ENCODE measurements at regions not wholly inside any gene's neighbourhood (a gene's known extent, or its start where the extent isn't known, plus 50 kb on each side); places are given as distances from the start of the nearest gene placed in this dataset.

DNA sequence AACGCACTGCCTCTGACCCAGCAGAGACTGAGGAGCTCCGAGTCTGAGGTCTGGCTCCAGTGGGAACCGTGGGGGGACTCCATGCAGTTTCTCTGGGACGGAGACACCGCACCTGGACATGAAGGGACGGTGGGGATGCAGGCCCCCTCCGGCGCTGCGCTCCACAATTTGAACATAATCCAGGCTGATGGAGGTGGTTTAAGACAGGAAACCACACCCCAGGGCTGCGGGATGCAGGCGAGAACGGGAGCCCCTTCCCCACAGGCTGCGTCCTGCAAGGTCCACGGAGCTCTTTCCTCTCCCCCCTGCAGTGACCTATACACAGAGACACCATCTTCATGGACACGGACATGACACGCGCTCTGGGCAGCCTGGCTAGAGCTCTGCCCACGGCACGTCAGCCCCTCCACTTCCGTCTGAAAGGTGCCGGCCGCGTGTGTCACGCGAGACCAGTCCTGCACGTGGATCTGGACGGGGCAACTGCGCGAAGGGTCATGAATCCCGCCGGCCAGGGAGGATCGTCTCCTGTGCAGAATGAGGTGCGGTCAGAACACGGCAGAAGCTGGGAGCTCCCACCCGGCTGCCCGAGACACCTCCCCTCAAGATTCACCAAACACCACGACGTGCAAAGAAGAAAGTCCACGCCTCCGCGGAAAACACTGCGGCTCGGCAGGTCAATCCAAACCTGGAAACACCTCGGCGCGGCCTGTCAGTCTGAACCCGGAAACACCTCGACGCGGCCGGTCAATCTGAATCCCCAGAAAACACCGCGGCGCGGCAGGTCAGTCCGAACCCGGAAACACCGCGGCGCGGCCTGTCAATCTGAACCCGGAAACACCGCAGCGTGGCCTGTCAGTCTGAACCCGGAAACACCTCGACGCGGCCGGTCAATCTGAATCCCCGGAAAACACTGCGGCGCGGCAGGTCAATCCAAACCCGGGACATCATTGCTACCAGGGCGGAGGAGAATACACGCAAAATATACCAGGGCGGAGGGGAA is 212.4 kb downstream of the BRD1 start:
- Histone ChIP-seq H3K36me3 (ENCODE audit: insufficient read depth, low read length) (peaks cover 51% of the 10 kb centered on the region), H3K9ac (ENCODE audit: low read length) (no peak overlapping the region), H3K4me3 (ENCODE audit: low read length) (no peak overlapping the region), H3K27me3 (ENCODE audit: low read length) (no peaks in the 10 kb centered on the region), H3K4me1 (ENCODE audit: low read length) (no peaks in the 10 kb centered on the region), H2AFZ (ENCODE audit: low read length) (no peak overlapping the region), H3K9me3 (ENCODE audit: low read length) (no peaks in the 10 kb centered on the region; the same call in 1 of the 2 replicates), H3K9me2 (replicated peaks; ENCODE audit: insufficient read depth, low read length) (no peaks in the 10 kb centered on the region), H3K27ac (ENCODE audit: low read length) (no peak overlapping the region), H3K4me2 (ENCODE audit: low read depth, low read length, poor library complexity, severe bottlenecking) (no peak overlapping the region), H3K79me2 (ENCODE audit: low read length) (peaks cover 96% of the 10 kb centered on the region), H4K20me1 (ENCODE audit: insufficient read depth, low read depth, low read length) (peaks cover 7% of the 10 kb centered on the region; the same call in 1 of the 2 replicates)
- DNase-seq, result no peak

DNA sequence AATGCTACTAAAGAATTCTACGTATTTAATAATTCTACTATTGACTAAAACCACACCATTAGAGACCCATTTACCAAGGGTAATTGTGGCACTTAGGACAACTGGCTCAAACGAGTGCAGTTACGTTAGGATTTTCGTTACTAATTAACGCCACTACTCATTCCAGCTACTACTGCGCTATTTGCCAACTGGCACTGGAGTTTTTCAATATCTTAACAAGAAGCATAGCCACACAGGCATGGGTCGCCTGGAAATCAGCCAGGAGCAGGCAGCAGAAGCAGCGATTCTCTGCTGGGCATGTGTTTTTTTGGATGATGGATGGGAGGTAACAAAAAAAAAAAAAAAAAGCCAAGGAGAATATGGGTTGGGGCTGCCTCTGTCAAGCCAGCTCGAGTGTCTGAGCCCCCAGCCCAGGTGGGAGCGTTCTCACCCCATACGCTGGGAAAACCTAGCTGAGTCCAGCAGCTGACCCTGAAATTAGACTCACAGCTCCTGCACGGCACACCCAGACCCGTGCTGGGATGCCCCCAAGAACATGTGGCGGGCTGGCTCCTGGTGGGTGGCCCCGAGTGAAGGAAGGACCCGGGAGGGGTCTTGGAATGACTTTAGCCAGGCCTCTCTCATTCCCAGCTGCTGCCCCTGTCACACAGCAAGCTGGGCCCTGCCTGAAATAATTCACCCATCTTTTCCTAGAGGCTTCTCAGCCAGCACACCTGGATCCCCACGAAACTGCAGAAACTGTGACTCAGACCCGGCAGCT is 214.0 kb downstream of the BRD1 start:
- Histone ChIP-seq H2AFZ (ENCODE audit: low read length) (no peak overlapping the region), H3K36me3 (ENCODE audit: insufficient read depth, low read length) (peaks cover 57% of the 10 kb centered on the region), H3K27me3 (ENCODE audit: low read length) (no peaks in the 10 kb centered on the region), H3K4me1 (ENCODE audit: low read length) (no peaks in the 10 kb centered on the region), H3K4me2 (ENCODE audit: low read depth, low read length, poor library complexity, severe bottlenecking) (no peak overlapping the region), H3K9ac (ENCODE audit: low read length) (no peak overlapping the region), H3K4me3 (ENCODE audit: low read length) (no peak overlapping the region), H3K27ac (ENCODE audit: low read length) (no peak overlapping the region), H3K79me2 (ENCODE audit: low read length) (peaks cover 98% of the 10 kb centered on the region), H3K9me3 (ENCODE audit: low read length) (no peaks in the 10 kb centered on the region; the same call in 1 of the 2 replicates), H4K20me1 (ENCODE audit: insufficient read depth, low read depth, low read length) (no peaks in the 10 kb centered on the region; the same call in 1 of the 2 replicates), H3K9me2 (replicated peaks; ENCODE audit: insufficient read depth, low read length) (no peaks in the 10 kb centered on the region)
- no peak for DNase-seq

DNA sequence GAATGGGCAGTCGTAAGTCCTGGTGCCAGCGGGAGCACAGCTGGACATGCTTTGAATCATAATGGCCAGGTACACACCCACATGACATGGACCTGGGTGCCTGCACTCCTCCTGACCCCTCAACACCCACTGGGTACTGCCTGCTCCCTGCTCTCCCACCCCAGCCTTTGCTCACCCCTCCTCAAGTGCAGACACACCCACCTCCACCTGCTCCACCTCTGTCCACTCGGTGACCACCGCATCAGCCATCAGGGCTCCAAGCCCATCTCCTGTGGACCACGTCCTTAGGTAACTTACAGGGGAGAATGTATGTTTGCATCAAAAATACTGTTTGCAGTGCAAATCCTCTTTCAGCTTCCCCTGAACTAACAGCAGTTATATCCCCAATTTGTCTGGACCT is 214.6 kb downstream of the BRD1 start:
- H3K27ac ChIP-seq (ENCODE audit: low read length), result no peak overlapping the region
- H3K9me3 ChIP-seq (ENCODE audit: low read length), result no peaks in the 10 kb centered on the region; the same call in 1 of the 2 replicates
- no peaks in the 10 kb centered on the region for H3K27me3 ChIP-seq (ENCODE audit: low read length)
- H3K9ac ChIP-seq (ENCODE audit: low read length), result no peak overlapping the region
- peaks cover 55% of the 10 kb centered on the region for H3K36me3 ChIP-seq (ENCODE audit: insufficient read depth, low read length)
- no peak overlapping the region for H2AFZ ChIP-seq (ENCODE audit: low read length)
- DNase-seq, result no peak
- H3K79me2 ChIP-seq (ENCODE audit: low read length), result peaks cover 97% of the 10 kb centered on the region
- H4K20me1 ChIP-seq (ENCODE audit: insufficient read depth, low read depth, low read length), result no peaks in the 10 kb centered on the region; the same call in 1 of the 2 replicates
- no peak overlapping the region for H3K4me2 ChIP-seq (ENCODE audit: low read depth, low read length, poor library complexity, severe bottlenecking)
- H3K4me3 ChIP-seq (ENCODE audit: low read length), result no peak overlapping the region
- no peaks in the 10 kb centered on the region for H3K4me1 ChIP-seq (ENCODE audit: low read length)
- H3K9me2 ChIP-seq (replicated peaks; ENCODE audit: insufficient read depth, low read length), result no peaks in the 10 kb centered on the region

DNA sequence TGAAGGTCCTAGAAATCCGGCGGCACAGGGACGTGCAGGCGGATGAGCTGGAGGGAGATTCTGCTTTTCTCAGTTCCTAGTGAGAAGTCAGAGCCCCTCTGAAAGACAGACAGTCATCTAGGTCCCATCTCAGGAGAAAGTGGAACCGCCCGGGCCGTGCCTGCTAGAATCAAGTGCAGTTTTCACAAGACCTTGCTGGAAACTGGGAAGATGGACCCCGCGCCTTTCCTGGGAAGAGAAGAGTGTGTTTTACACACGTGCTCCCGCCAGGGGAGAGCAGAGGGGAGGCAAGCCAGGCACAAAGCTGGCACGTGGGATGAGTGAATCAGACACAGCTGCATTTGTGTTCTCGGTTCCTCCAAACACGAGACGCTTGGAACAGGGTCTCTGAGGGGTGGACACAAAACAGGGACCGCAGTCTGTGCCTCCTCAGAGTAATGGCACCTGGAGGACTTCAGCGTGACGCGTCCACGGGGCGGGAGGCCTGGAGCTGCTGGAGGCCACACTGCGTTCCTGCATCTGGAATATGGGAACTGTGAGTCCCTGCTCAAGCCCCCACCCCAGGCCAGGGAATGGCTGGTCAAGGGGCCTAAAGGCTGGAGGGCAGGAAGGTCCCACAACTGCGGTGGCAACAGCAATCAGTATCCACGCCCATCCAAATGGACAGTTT is 218.3 kb downstream of the BRD1 start:
- no peak overlapping the region for H3K9ac ChIP-seq (ENCODE audit: low read length)

DNA sequence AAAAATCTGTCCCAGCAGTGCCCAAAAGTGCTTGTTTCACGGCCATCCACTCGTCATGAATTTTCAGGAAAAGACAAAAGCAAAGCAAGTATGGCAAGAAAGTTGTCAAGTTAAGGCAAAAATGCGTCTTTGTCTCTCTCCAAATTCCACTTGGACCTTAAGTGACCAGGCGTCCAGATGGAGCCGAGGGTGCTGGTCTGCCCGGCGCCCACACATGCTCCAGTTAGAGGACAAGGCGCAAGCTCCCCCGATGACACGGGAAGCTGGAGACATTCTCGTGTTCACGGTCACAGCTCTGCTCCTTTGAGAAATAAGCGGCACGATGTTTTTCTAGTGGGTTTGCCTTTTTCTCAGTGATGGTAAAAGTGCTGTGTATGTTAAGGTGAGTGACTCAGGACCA is 219.0 kb downstream of the BRD1 start:
- Histone ChIP-seq H2AFZ (ENCODE audit: low read length) (no peak overlapping the region), H3K4me2 (ENCODE audit: low read depth, low read length, poor library complexity, severe bottlenecking) (no peak overlapping the region), H3K27ac (ENCODE audit: low read length) (no peak overlapping the region), H3K9ac (ENCODE audit: low read length) (no peak overlapping the region), H4K20me1 (ENCODE audit: insufficient read depth, low read depth, low read length) (no peaks in the 10 kb centered on the region), H3K9me3 (ENCODE audit: low read length) (peaks cover 6% of the 10 kb centered on the region; the same call in 1 of the 2 replicates), H3K4me1 (ENCODE audit: low read length) (no peaks in the 10 kb centered on the region), H3K36me3 (ENCODE audit: insufficient read depth, low read length) (peaks cover 47% of the 10 kb centered on the region), H3K27me3 (ENCODE audit: low read length) (no peaks in the 10 kb centered on the region), H3K9me2 (replicated peaks; ENCODE audit: insufficient read depth, low read length) (no peaks in the 10 kb centered on the region), H3K79me2 (ENCODE audit: low read length) (peaks cover 92% of the 10 kb centered on the region), H3K4me3 (ENCODE audit: low read length) (no peak overlapping the region)
- no peak for DNase-seq

More for the DNA sequence above, 218.3 kb downstream of the BRD1 start:
- no peak overlapping the region for H3K27ac ChIP-seq (ENCODE audit: low read length)
- no peak for DNase-seq
- H3K4me3 ChIP-seq (ENCODE audit: low read length), result no peak overlapping the region
- peaks cover 92% of the 10 kb centered on the region for H3K79me2 ChIP-seq (ENCODE audit: low read length)
- peaks cover 44% of the 10 kb centered on the region for H3K36me3 ChIP-seq (ENCODE audit: insufficient read depth, low read length)
- no peak overlapping the region for H2AFZ ChIP-seq (ENCODE audit: low read length)
- H3K4me1 ChIP-seq (ENCODE audit: low read length), result no peaks in the 10 kb centered on the region
- peaks cover 6% of the 10 kb centered on the region; the same call in 1 of the 2 replicates for H3K9me3 ChIP-seq (ENCODE audit: low read length)
- H3K9me2 ChIP-seq (replicated peaks; ENCODE audit: insufficient read depth, low read length), result no peaks in the 10 kb centered on the region
- H4K20me1 ChIP-seq (ENCODE audit: insufficient read depth, low read depth, low read length), result no peaks in the 10 kb centered on the region
- H3K27me3 ChIP-seq (ENCODE audit: low read length), result no peaks in the 10 kb centered on the region
- no peak overlapping the region for H3K4me2 ChIP-seq (ENCODE audit: low read depth, low read length, poor library complexity, severe bottlenecking)

DNA sequence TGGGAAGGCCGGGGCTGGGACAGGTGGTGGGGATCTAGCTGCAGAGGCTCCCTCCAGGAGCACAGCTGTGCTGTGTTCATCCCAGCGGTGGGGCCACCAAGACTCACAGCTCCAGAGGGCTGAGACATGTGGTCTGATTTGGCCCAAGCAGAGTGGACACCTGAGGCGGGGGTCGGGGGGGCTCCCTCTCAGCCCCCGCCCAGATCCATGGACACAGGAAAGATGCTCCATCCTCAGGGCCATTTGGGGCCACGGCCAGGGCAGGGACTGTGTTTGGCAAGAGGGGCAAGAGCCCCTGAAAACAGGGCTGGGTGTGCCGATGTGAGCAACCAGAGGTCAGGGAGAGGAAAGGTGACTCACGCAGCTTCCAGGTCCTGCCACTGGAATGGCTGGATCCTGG is 219.4 kb downstream of the BRD1 start:
- no peak overlapping the region for H3K4me3 ChIP-seq (ENCODE audit: low read length)
- H4K20me1 ChIP-seq (ENCODE audit: insufficient read depth, low read depth, low read length), result no peaks in the 10 kb centered on the region
- H3K4me2 ChIP-seq (ENCODE audit: low read depth, low read length, poor library complexity, severe bottlenecking), result no peak overlapping the region
- no peaks in the 10 kb centered on the region for H3K4me1 ChIP-seq (ENCODE audit: low read length)
- H3K9me2 ChIP-seq (replicated peaks; ENCODE audit: insufficient read depth, low read length), result no peaks in the 10 kb centered on the region
- H3K9me3 ChIP-seq (ENCODE audit: low read length), result peaks cover 6% of the 10 kb centered on the region; the same call in 1 of the 2 replicates
- no peaks in the 10 kb centered on the region for H3K27me3 ChIP-seq (ENCODE audit: low read length)
- H2AFZ ChIP-seq (ENCODE audit: low read length), result no peak overlapping the region
- H3K79me2 ChIP-seq (ENCODE audit: low read length), result peaks cover 92% of the 10 kb centered on the region
- DNase-seq, result no peak
- H3K36me3 ChIP-seq (ENCODE audit: insufficient read depth, low read length), result peaks cover 47% of the 10 kb centered on the region
- H3K9ac ChIP-seq (ENCODE audit: low read length), result no peak overlapping the region
- H3K27ac ChIP-seq (ENCODE audit: low read length), result no peak overlapping the region

DNA sequence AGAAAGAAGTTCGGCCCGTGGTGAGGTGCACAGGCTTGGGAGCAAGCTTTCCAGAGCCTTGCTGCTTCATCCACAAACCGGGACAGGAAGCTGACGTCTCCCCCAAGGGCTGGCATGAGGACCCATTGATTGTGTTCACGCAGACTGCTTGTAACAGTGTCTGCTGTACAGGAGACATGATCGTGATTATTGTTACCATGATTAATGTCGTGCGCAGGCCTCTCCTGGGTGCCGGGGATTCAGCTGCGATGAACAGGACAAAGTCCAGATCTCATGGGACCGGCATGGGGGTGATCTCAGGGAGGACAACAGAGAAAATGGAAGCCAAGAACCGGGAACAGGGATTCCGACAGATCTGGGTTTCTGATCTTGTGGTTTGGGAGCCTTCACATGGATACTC is 219.9 kb downstream of the BRD1 start:
- Histone ChIP-seq H3K9ac (ENCODE audit: low read length) (no peak overlapping the region), H3K4me3 (ENCODE audit: low read length) (no peak overlapping the region), H3K79me2 (ENCODE audit: low read length) (peaks cover 92% of the 10 kb centered on the region), H4K20me1 (ENCODE audit: insufficient read depth, low read depth, low read length) (no peaks in the 10 kb centered on the region), H2AFZ (ENCODE audit: low read length) (no peak overlapping the region), H3K4me2 (ENCODE audit: low read depth, low read length, poor library complexity, severe bottlenecking) (no peak overlapping the region), H3K9me3 (ENCODE audit: low read length) (peaks cover 6% of the 10 kb centered on the region; the same call in 1 of the 2 replicates), H3K27ac (ENCODE audit: low read length) (no peak overlapping the region), H3K9me2 (replicated peaks; ENCODE audit: insufficient read depth, low read length) (no peaks in the 10 kb centered on the region), H3K27me3 (ENCODE audit: low read length) (no peaks in the 10 kb centered on the region), H3K4me1 (ENCODE audit: low read length) (no peaks in the 10 kb centered on the region), H3K36me3 (ENCODE audit: insufficient read depth, low read length) (peaks cover 47% of the 10 kb centered on the region)
- no peak for DNase-seq

All from Karpas-422 (cell line).